H9 (cell line): ENCODE measurements at regions not wholly inside any gene's neighbourhood (a gene's known extent, or its start where the extent isn't known, plus 50 kb on each side); places are given as distances from the start of the nearest gene placed in this dataset.
A peak's percentile ranks its signal among the peaks of the same experiment; 100 is the strongest.

Source experiments
- DNase-seq: peaks from one replicate; pipeline ENCODE4 v3.0.0-alpha.2; 2017
- H2AFZ ChIP-seq: one replicate; pipeline ENCODE4 v1.6.1; 2013; ENCODE audit warnings: mild to moderate bottlenecking, low read length, control low read depth, moderate library complexity
- H2AK5ac ChIP-seq: 2 replicates; pipeline ENCODE4 v1.6.1; 2013; ENCODE audit warnings: low read length, control low read depth, mixed read lengths; ENCODE audit not compliant: insufficient read length
- H2BK120ac ChIP-seq: one replicate; pipeline ENCODE4 v1.6.1; 2013; ENCODE audit warnings: low read depth, mild to moderate bottlenecking, low read length, control low read depth, inconsistent platforms; ENCODE audit not compliant: poor library complexity, severe bottlenecking
- H2BK12ac ChIP-seq: 2 replicates; pipeline ENCODE4 v1.6.1; 2013; ENCODE audit warnings: low read length, control low read depth, mixed read lengths, low read depth; ENCODE audit not compliant: insufficient read length
- H2BK15ac ChIP-seq: 2 replicates; pipeline ENCODE4 v1.6.1; 2013; ENCODE audit warnings: low read depth, low read length, control low read depth
- H2BK20ac ChIP-seq: one replicate; pipeline ENCODE4 v1.6.1; 2013; ENCODE audit warnings: low read depth, mild to moderate bottlenecking, low read length, control low read depth, inconsistent platforms; ENCODE audit not compliant: poor library complexity, severe bottlenecking
- H2BK5ac ChIP-seq: 2 replicates; pipeline ENCODE4 v1.6.1; 2013; ENCODE audit warnings: low read length, control low read depth, mixed read lengths; ENCODE audit not compliant: insufficient read length
- H3K14ac ChIP-seq: 2 replicates; pipeline ENCODE4 v1.6.1; 2013; ENCODE audit warnings: low read length, control low read depth; ENCODE audit not compliant: insufficient read depth
- H3K18ac ChIP-seq: 2 replicates; pipeline ENCODE4 v1.6.1; 2013; ENCODE audit warnings: low read depth, mild to moderate bottlenecking, mixed read lengths, low read length, control low read depth; ENCODE audit not compliant: insufficient read length
- H3K23ac ChIP-seq: 2 replicates; pipeline ENCODE4 v1.6.1; 2013; ENCODE audit warnings: low read length, control low read depth, mixed read lengths, low read depth; ENCODE audit not compliant: insufficient read length
- H3K23me2 ChIP-seq: 2 replicates; pipeline ENCODE4 v1.6.1; 2013; ENCODE audit warnings: low read depth, mild to moderate bottlenecking, mixed read lengths, low read length, control low read depth; ENCODE audit not compliant: insufficient read length, poor library complexity, severe bottlenecking
- H3K27ac ChIP-seq: 2 replicates; pipeline ENCODE4 v1.5.1; 2013; ENCODE audit warnings: low read length, control low read depth, mixed read lengths, low read depth; ENCODE audit not compliant: insufficient read length
- H3K27me3 ChIP-seq: 2 replicates; pipeline ENCODE4 v1.6.1; 2013; ENCODE audit warnings: low read length, control low read depth, inconsistent platforms; ENCODE audit not compliant: insufficient read depth
- H3K4ac ChIP-seq: 2 replicates; pipeline ENCODE4 v1.6.1; 2013; ENCODE audit warnings: low read depth, mild to moderate bottlenecking, control low read depth, inconsistent platforms, low read length, moderate library complexity
- H3K4me1 ChIP-seq: 2 replicates; pipeline ENCODE4 v1.6.1; 2013; ENCODE audit warnings: low read length, control low read depth, inconsistent platforms; ENCODE audit not compliant: insufficient read depth
- H3K4me2 ChIP-seq: 2 replicates; pipeline ENCODE4 v1.6.1; 2013; ENCODE audit warnings: low read length, control low read depth, mixed read lengths; ENCODE audit not compliant: insufficient read length, insufficient read depth
- H3K56ac ChIP-seq: 2 replicates; pipeline ENCODE4 v1.6.1; 2013; ENCODE audit warnings: low read depth, mild to moderate bottlenecking, mixed read lengths, low read length, control low read depth; ENCODE audit not compliant: insufficient read length
- H3K79me1 ChIP-seq: 2 replicates; pipeline ENCODE4 v1.6.1; 2013; ENCODE audit warnings: low read depth, mild to moderate bottlenecking, moderate library complexity, low read length, control low read depth, inconsistent platforms; ENCODE audit not compliant: insufficient read depth, poor library complexity, severe bottlenecking
- H3K79me2 ChIP-seq: 2 replicates; pipeline ENCODE4 v1.6.1; 2013; ENCODE audit warnings: low read length, control low read depth, inconsistent platforms; ENCODE audit not compliant: insufficient read depth
- H3K9ac ChIP-seq: 2 replicates; pipeline ENCODE4 v1.6.1; 2013; ENCODE audit warnings: low read length, control low read depth, mixed read lengths; ENCODE audit not compliant: insufficient read length; ENCODE audit errors: extremely low read depth
- H3K9me3 ChIP-seq: one replicate; pipeline ENCODE4 v1.6.1; 2013; ENCODE audit warnings: low read depth, low read length, inconsistent platforms; ENCODE audit not compliant: control insufficient read depth
- H3T11ph ChIP-seq: one replicate; pipeline ENCODE4 v1.6.1; 2013; ENCODE audit warnings: mild to moderate bottlenecking, low read length, control low read depth, inconsistent platforms
- H4K20me1 ChIP-seq: one replicate; pipeline ENCODE4 v1.6.1; 2013; ENCODE audit not compliant: control insufficient read depth, insufficient read length, insufficient read depth
- H4K5ac ChIP-seq: 2 replicates; pipeline ENCODE4 v1.6.1; 2013; ENCODE audit warnings: low read depth, mild to moderate bottlenecking, mixed read lengths, low read length, control low read depth; ENCODE audit not compliant: insufficient read length
- H4K8ac ChIP-seq: replicated peaks from 2 replicates; pipeline ENCODE4 v1.6.1; 2013; ENCODE audit warnings: low read length, control low read depth, mixed read lengths, low read depth; ENCODE audit not compliant: insufficient read length
- H4K91ac ChIP-seq: 2 replicates; pipeline ENCODE4 v1.6.1; 2013; ENCODE audit warnings: low read depth, mild to moderate bottlenecking, moderate library complexity, mixed read lengths, low read length, control low read depth; ENCODE audit not compliant: insufficient read length
- H3K27ac Mint-ChIP-seq, 3 experiments: 2 replicates in 2 of 3; 3 replicates in 1 of 3; pipeline ENCODE4 v1.8.0; 2020 to 2021; ENCODE audit warnings: mixed read lengths in 3 of 3, mild to moderate bottlenecking in 1 of 3, moderate library complexity in 1 of 3
- H3K27me3 Mint-ChIP-seq: 2 replicates; pipeline ENCODE4 v1.8.0; 2021; ENCODE audit warnings: low read depth, mild to moderate bottlenecking, moderate library complexity, mixed read lengths
- H3K36me3 Mint-ChIP-seq, 3 experiments: 2 replicates in 2 of 3; 3 replicates in 1 of 3; pipeline ENCODE4 v1.8.0; 2020 to 2021; ENCODE audit warnings: low read depth in 3 of 3, mixed read lengths in 3 of 3; ENCODE audit not compliant: insufficient read depth in 1 of 3
- H3K4me1 Mint-ChIP-seq, 2 experiments: 2 replicates each; pipeline ENCODE4 v1.8.0; 2020; ENCODE audit warnings: mixed read lengths in 2 of 2
- H3K4me3 Mint-ChIP-seq, 2 experiments: 2 replicates in 1 of 2; 3 replicates in 1 of 2; pipeline ENCODE4 v1.8.0; 2020 to 2021; ENCODE audit warnings: mild to moderate bottlenecking in 2 of 2, mixed read lengths in 2 of 2, moderate library complexity in 1 of 2
- H3K9me3 Mint-ChIP-seq, 2 experiments: 2 replicates in 1 of 2; 3 replicates in 1 of 2; pipeline ENCODE4 v1.8.0; 2020; ENCODE audit warnings: mild to moderate bottlenecking in 2 of 2, mixed read lengths in 2 of 2, moderate library complexity in 1 of 2
- TF ChIP-seq, protein P1 (sequence below): fragments of 200-600 bp; sonication (generic); conservative IDR thresholded peaks from 3 replicates; pipeline ENCODE4 v1.8.0; 2021; ENCODE audit warnings: antibody characterized with exemption, mild to moderate bottlenecking

DNA sequence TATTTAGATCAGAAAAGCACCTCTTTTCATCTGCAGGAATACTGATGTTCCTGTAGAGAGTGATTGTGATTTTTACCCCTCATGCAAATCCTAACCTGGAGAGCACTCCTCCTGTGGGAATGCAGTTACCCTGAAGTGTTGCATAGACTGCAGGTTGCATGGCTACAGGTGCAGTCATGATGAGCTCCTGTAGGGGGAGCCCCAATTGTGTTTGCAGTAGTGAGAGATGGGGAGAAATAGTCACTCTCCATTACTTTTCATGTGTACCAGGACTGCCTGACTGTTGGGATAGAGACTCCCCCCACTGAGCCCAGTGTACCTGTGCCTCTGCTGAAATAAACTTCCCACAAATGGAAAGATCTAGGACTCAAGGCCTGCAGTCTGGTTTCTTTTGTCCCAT is 1086.5 kb downstream of the SLC6A15 start:
- no peaks in the 10 kb centered on the region for H3K79me1 ChIP-seq
- no peaks in the 10 kb centered on the region for H3K79me2 ChIP-seq
- no peak overlapping the region for H3K56ac ChIP-seq
- peak; percentile 84 for DNase-seq
- H4K20me1 ChIP-seq, result no peaks in the 10 kb centered on the region
- no peak overlapping the region for H2BK20ac ChIP-seq
- peaks cover 4 to 6% (median 4%) of the 10 kb centered on the region in 3 experiments for H3K36me3 Mint-ChIP-seq
- H4K5ac ChIP-seq, result no peak overlapping the region
- no peaks in the 10 kb centered on the region for H3K9me3 ChIP-seq
- H3K23ac ChIP-seq, result no peak overlapping the region
- peaks cover 4 to 21% of the 10 kb centered on the region in 2 experiments; a peak in 4 of 5 replicates for H3K9me3 Mint-ChIP-seq
- no peak overlapping the region for H2BK15ac ChIP-seq
- H4K8ac ChIP-seq, result no peak overlapping the region
- TF ChIP-seq, protein P1, sequence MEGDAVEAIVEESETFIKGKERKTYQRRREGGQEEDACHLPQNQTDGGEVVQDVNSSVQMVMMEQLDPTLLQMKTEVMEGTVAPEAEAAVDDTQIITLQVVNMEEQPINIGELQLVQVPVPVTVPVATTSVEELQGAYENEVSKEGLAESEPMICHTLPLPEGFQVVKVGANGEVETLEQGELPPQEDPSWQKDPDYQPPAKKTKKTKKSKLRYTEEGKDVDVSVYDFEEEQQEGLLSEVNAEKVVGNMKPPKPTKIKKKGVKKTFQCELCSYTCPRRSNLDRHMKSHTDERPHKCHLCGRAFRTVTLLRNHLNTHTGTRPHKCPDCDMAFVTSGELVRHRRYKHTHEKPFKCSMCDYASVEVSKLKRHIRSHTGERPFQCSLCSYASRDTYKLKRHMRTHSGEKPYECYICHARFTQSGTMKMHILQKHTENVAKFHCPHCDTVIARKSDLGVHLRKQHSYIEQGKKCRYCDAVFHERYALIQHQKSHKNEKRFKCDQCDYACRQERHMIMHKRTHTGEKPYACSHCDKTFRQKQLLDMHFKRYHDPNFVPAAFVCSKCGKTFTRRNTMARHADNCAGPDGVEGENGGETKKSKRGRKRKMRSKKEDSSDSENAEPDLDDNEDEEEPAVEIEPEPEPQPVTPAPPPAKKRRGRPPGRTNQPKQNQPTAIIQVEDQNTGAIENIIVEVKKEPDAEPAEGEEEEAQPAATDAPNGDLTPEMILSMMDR, result peak; percentile 77
- no peak overlapping the region for H3T11ph ChIP-seq
- no peaks in the 10 kb centered on the region for H3K27me3 ChIP-seq
- no peak overlapping the region for H2BK5ac ChIP-seq
- no peak overlapping the region for H3K4me2 ChIP-seq
- no peak overlapping the region for H3K14ac ChIP-seq
- no peak overlapping the region for H3K27ac Mint-ChIP-seq
- no peak overlapping the region for H2BK12ac ChIP-seq
- no peak overlapping the region for H3K4me3 Mint-ChIP-seq
- no peak overlapping the region for H4K91ac ChIP-seq
- no peak overlapping the region for H3K18ac ChIP-seq
- peaks cover 3% of the 10 kb centered on the region; the same call in 1 of the 2 replicates for H3K4me1 ChIP-seq
- H2AK5ac ChIP-seq, result no peak overlapping the region
- H3K4ac ChIP-seq, result no peak overlapping the region
- H2BK120ac ChIP-seq, result no peak overlapping the region
- H3K4me1 Mint-ChIP-seq, result peaks cover 10 to 11% of the 10 kb centered on the region in 2 experiments
- H3K9ac ChIP-seq, result no peak overlapping the region
- no peak overlapping the region for H2AFZ ChIP-seq
- no peak overlapping the region for H3K27ac ChIP-seq
- no peaks in the 10 kb centered on the region for H3K23me2 ChIP-seq
- H3K27me3 Mint-ChIP-seq, result no peaks in the 10 kb centered on the region
